ENCODE measurements at regions not wholly inside any gene's neighbourhood (a gene's known extent, or its start where the extent isn't known, plus 50 kb on each side); places are given as distances from the start of the nearest gene placed in this dataset.

DNA sequence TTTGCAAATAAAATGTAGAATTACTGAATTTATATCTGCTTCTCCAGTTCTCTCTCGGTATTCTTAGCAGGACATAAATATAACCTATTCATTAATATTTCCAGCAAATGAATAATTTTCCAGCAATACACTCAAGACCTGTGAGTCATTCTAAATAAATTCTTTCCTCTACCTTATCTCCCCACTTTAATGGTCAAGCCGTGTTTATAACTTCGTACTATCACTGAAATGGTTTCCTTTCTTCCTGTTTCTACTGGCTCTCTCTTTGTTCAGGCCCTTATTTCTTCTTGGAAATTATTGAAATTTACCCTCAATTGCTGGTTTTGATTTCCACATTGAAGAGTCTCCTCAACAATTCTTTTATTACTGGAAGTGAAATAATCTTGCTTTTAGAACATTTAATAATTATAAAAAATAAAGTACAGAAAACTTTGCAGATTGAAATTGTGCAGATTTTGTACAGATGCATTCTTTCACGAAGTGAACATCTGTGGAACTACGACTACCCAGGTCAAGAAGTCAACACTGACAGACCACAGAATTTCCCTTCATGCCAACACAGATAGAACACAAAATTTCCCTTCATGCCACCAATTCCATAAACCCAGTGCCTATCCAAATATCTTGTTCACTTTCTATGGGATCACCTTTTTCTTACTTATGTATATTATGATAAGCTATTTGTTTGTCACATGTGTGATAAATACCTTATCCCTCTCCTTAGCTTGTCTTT lies 205.7 kb downstream of the FAT4 start:
- no peak overlapping the region for H3K4me3 ChIP-seq
- H3K9ac ChIP-seq (ENCODE audit: control insufficient read depth, insufficient read depth, low read length), result no peak overlapping the region
- DNase-seq (ENCODE audit: low read depth, low spot score), result no peak
- TF ChIP-seq CBFB (IDR thresholded peaks at IDR 0.05; ENCODE audit: low read depth), result no peak
- CTCF ChIA-PET, result no interaction called here
- no TSS peak for BruUV-seq (replicated peaks)
- no peaks in the 10 kb centered on the region for H3K79me2 ChIP-seq (ENCODE audit: control insufficient read depth, insufficient read depth, low read length)
- no peaks in the 10 kb centered on the region for H4K20me1 ChIP-seq (ENCODE audit: control insufficient read depth, insufficient read depth)
- H3K27ac ChIP-seq (ENCODE audit: control insufficient read depth, insufficient read depth), result no peak overlapping the region
- SMC1A ChIA-PET (ENCODE audit: uncharacterized antibody, unreplicated experiment), result interaction anchor here (0.6 kb wide), 1 partner anchor 414 kb away, joined by 3 read pairs; no protein-coding TSS in a partner anchor
- ATAC-seq, result no peak
- RAD21 ChIA-PET (ENCODE audit: unreplicated experiment), result no interaction called here
- intact Hi-C loops (cut with micrococcal nuclease; ENCODE audit: unreplicated experiment) (no loop called here), in situ Hi-C loops (cut with MboI) (no loop called here)
- no peak overlapping the region for H2AFZ ChIP-seq (ENCODE audit: control insufficient read depth, low read depth, low read length)
- H3K9me3 ChIP-seq (replicated peaks; ENCODE audit: control insufficient read depth, insufficient read depth, low read length), result no peaks in the 10 kb centered on the region
- no peak overlapping the region for H3K4me2 ChIP-seq (ENCODE audit: control insufficient read depth, insufficient read depth)
- no peak for FAIRE-seq
- no peaks in the 10 kb centered on the region for H3K4me1 ChIP-seq (ENCODE audit: control insufficient read depth, insufficient read depth, low read length)
- H3K36me3 ChIP-seq (ENCODE audit: control insufficient read depth in 2 of 2, insufficient read depth in 2 of 2, low read length in 1 of 2), result no peaks in the 10 kb centered on the region
- H3K27me3 ChIP-seq (replicated peaks in 1 of 2; ENCODE audit: control insufficient read depth in 2 of 2, insufficient read depth in 2 of 2, low read length in 1 of 2), result no peaks in the 10 kb centered on the region
- POLR2A ChIA-PET, result no interaction called here
- WGBS (ENCODE audit: insufficient coverage, insufficient replicate concordance, low lambda C conversion rate, missing lambda C conversion rate), result 11% methylated on average over 5 of the region's 5 CpGs

GRCh38 chr4:125522588-125522987 lies 207.8 kb downstream of the FAT4 start:
- no peak for FAIRE-seq
- no peaks in the 10 kb centered on the region for H3K36me3 ChIP-seq (ENCODE audit: control insufficient read depth in 2 of 2, insufficient read depth in 2 of 2, low read length in 1 of 2)
- H4K20me1 ChIP-seq (ENCODE audit: control insufficient read depth, insufficient read depth), result no peaks in the 10 kb centered on the region
- intact Hi-C loops (cut with micrococcal nuclease; ENCODE audit: unreplicated experiment), result no loop called here
- no peaks in the 10 kb centered on the region for H3K9me3 ChIP-seq (replicated peaks; ENCODE audit: control insufficient read depth, insufficient read depth, low read length)
- DNase-seq (ENCODE audit: low read depth, low spot score), result no peak
- no peak overlapping the region for H3K27ac ChIP-seq (ENCODE audit: control insufficient read depth, insufficient read depth)
- in situ Hi-C loops (cut with MboI), result no loop called here
- H3K4me2 ChIP-seq (ENCODE audit: control insufficient read depth, insufficient read depth), result no peak overlapping the region
- POLR2A ChIA-PET, result no interaction called here
- SMC1A ChIA-PET (ENCODE audit: uncharacterized antibody, unreplicated experiment), result interaction anchor here (0.6 kb wide), 1 partner anchor 210 kb away, joined by 3 read pairs; no protein-coding TSS in a partner anchor
- WGBS (ENCODE audit: insufficient coverage, insufficient replicate concordance, low lambda C conversion rate, missing lambda C conversion rate), result 21% methylated on average over 9 of the region's 9 CpGs
- no peak overlapping the region for H3K4me3 ChIP-seq
- no TSS peak for BruUV-seq (replicated peaks)
- RAD21 ChIA-PET (ENCODE audit: unreplicated experiment), result no interaction called here
- H2AFZ ChIP-seq (ENCODE audit: control insufficient read depth, low read depth, low read length), result no peak overlapping the region
- ATAC-seq, result no peak
- no peaks in the 10 kb centered on the region for H3K4me1 ChIP-seq (ENCODE audit: control insufficient read depth, insufficient read depth, low read length)
- H3K9ac ChIP-seq (ENCODE audit: control insufficient read depth, insufficient read depth, low read length), result no peak overlapping the region
- no peaks in the 10 kb centered on the region for H3K79me2 ChIP-seq (ENCODE audit: control insufficient read depth, insufficient read depth, low read length)
- CTCF ChIA-PET, result no interaction called here
- H3K27me3 ChIP-seq (replicated peaks in 1 of 2; ENCODE audit: control insufficient read depth in 2 of 2, insufficient read depth in 2 of 2, low read length in 1 of 2), result no peaks in the 10 kb centered on the region
- TF ChIP-seq BHLHE40 (IDR thresholded peaks at IDR 0.05; ENCODE audit: borderline replicate concordance in 1 of 2, low read depth in 2 of 2, low read length in 1 of 2) (no peak), E2F4 (IDR thresholded peaks at IDR 0.05; ENCODE audit: low read depth, low read length) (no peak), HCFC1 (IDR thresholded peaks at IDR 0.05; ENCODE audit: low read length) (no peak), MYC (IDR thresholded peaks at IDR 0.05; ENCODE audit: insufficient read depth, insufficient read length, insufficient replicate concordance, low read length, severe bottlenecking) (no peak), SUPT20H (IDR thresholded peaks at IDR 0.05; ENCODE audit: borderline replicate concordance, control insufficient read depth, low read depth, low read length) (no peak), RUNX3 (IDR thresholded peaks at IDR 0.05; ENCODE audit: low read length) (no peak), SPI1 (IDR thresholded peaks at IDR 0.05; ENCODE audit: borderline replicate concordance, insufficient read depth, low read depth, low read length) (no peak), CBFB (IDR thresholded peaks at IDR 0.05; ENCODE audit: low read depth) (no peak), SREBF1 (IDR thresholded peaks at IDR 0.05; ENCODE audit: low read length) (no peak), GABPA (IDR thresholded peaks at IDR 0.05; ENCODE audit: low read depth) (no peak), CEBPB (IDR thresholded peaks at IDR 0.05; ENCODE audit: borderline replicate concordance in 1 of 2, low read depth in 2 of 2, low read length in 2 of 2) (no peak)
- TF ChIP-seq, protein P1, sequence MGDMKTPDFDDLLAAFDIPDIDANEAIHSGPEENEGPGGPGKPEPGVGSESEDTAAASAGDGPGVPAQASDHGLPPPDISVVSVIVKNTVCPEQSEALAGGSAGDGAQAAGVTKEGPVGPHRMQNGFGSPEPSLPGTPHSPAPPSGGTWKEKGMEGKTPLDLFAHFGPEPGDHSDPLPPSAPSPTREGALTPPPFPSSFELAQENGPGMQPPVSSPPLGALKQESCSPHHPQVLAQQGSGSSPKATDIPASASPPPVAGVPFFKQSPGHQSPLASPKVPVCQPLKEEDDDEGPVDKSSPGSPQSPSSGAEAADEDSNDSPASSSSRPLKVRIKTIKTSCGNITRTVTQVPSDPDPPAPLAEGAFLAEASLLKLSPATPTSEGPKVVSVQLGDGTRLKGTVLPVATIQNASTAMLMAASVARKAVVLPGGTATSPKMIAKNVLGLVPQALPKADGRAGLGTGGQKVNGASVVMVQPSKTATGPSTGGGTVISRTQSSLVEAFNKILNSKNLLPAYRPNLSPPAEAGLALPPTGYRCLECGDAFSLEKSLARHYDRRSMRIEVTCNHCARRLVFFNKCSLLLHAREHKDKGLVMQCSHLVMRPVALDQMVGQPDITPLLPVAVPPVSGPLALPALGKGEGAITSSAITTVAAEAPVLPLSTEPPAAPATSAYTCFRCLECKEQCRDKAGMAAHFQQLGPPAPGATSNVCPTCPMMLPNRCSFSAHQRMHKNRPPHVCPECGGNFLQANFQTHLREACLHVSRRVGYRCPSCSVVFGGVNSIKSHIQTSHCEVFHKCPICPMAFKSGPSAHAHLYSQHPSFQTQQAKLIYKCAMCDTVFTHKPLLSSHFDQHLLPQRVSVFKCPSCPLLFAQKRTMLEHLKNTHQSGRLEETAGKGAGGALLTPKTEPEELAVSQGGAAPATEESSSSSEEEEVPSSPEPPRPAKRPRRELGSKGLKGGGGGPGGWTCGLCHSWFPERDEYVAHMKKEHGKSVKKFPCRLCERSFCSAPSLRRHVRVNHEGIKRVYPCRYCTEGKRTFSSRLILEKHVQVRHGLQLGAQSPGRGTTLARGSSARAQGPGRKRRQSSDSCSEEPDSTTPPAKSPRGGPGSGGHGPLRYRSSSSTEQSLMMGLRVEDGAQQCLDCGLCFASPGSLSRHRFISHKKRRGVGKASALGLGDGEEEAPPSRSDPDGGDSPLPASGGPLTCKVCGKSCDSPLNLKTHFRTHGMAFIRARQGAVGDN (IDR thresholded peaks at IDR 0.05), result no peak
